Skeletal muscle cell (primary cell): ENCODE measurements at regions not wholly inside any gene's neighbourhood (a gene's known extent, or its start where the extent isn't known, plus 50 kb on each side); places are given as distances from the start of the nearest gene placed in this dataset.
"Not testable (repeated sequence)": the region's sequence is repeated elsewhere in the genome, so short reads cannot be mapped to it uniquely, and the experiment has no call there.

ENCODE experiments used
- DNase-seq: peaks from one replicate; pipeline ENCODE4 v3.0.0-alpha.2; 2010; ENCODE audit warnings: low read depth
- H3K4me3 ChIP-seq: 2 replicates; pipeline ENCODE4 v1.5.1; 2011; ENCODE audit warnings: low read depth, mild to moderate bottlenecking, control low read depth, low read length, moderate library complexity

DNA sequence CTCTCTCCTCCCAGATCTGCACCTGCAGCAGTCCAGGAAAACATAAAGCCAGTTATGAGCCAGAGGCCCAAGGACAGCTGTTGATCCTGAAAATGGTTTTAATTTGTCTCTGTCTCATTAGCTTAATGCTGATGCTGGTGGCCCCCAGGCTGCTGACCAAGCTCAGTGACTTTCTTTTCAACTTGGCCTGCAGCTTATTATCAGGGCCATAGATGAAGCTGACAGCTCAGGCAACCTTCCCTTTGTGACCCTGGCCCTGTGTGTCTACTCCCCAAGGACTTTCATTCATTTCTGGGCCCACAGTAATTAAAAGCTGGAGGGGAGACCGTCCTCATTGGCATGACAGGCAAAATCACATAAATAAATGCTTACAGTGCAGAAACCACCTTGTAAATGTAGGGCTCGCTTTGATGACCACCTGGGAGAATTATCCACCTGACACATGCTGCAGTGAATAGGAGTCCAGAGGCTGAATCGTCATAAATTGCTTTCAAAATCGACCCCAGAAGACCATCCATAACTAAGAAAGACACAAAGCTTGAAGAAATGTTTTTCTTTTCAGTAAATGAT is 138.5 kb downstream of the NPY start:
- no peak overlapping the region for H3K4me3 ChIP-seq
- no peak for DNase-seq

DNA sequence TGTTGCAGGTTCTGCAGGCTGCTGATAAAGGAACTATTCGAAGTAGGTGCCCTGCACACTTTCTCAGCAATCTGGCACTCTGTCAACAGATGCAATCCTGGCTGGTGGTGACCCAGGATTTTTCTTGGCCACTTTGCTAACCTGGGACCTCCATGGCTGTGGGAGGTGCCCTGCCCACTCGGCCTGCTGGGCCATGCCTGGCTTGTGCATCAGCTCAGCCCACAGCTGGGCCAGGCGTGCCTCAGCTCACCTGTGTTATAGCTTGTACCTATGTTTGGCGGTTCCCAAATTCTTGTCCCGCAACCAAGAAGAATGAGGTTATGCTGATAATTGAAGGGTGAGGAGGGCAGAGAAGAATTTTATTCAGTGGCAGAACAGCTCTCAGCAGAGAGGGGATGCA is 141.7 kb downstream of the NPY start:
- no peak for DNase-seq
- no peak overlapping the region for H3K4me3 ChIP-seq

DNA sequence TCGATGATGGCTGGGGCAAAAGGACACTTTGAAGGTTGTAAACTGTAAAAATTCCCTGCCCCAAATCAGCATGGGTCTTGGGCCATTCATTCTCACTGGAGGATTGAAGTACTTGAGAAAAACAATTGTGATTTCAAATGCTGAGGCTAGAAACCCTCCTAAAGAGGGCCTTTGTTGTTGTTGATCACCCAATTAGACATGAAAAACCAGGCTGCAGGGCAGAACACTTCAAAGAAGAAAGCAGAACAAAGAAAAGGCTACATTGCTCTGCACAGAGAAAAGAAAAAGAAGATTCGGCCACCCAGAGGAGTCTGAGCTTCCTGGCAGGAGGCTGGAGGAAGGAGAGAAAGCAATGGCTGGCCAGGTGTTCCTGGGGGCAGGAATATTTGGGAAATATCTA is 143.1 kb downstream of the NPY start:
- no peak for DNase-seq
- no peak overlapping the region for H3K4me3 ChIP-seq

DNA sequence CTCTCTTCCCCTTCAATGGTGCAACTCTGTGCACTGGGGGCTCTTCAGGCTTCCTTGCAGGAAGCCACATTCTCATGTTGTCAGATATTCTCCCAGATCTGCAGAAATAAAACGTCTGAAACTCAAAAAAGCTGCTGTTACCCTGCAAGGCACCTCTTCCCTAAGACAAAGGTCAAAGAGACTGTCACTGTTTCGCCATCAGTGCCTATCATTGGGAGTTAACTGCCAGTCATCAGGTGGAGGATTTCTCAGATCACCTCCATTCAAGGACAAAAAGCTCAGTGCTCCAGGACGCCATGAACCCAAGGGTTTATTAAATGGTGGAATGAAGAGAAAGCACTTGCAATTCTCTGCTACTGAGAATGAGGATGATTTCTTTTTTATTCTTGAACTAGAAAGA is 144.6 kb upstream of the PALS2 start:
- H3K4me3 ChIP-seq: no peak overlapping the region
- DNase-seq: no peak

DNA sequence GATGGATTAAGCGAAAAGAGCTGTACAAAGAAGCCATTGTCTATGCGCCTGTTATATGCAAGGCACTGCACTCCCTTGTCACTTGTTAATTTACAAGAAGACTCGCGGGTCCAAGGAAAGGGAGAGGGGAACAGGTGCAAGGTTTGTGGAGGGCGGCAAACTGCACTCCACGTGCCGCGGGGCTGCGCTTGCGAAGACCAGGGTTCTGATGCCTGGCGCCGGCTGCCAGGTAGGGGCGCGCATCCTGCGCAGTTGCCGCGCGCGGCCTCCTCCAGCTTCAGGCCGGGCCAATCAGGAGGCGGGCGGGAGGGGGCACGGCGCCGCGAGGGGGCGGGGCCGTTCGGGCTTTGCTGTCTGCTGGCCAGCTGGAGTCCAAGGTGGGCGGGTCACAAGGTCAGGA is 140.6 kb upstream of the PALS2 start:
- no peak for DNase-seq
- H3K4me3 ChIP-seq: no peak overlapping the region

DNA sequence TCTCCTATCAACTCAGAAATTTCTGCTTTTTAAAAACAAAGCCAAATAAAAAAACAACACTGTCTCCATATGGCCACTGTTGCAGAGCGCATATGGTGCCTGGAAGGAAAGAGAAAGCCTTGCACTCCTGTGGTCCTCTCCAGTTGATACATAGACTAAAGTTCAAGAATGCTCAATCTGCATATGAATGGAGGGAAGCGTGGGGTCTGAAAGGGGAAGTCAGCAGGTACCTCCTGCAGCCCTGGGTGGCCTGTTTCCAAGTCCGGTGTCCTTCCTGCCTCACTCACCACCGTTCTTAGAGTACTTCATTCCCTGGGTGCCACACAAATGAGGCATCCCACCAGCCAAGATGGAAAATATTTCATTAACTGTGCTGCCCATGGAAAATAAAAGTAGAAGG is 138.3 kb upstream of the PALS2 start:
- H3K4me3 ChIP-seq: no peak overlapping the region
- no peak for DNase-seq

DNA sequence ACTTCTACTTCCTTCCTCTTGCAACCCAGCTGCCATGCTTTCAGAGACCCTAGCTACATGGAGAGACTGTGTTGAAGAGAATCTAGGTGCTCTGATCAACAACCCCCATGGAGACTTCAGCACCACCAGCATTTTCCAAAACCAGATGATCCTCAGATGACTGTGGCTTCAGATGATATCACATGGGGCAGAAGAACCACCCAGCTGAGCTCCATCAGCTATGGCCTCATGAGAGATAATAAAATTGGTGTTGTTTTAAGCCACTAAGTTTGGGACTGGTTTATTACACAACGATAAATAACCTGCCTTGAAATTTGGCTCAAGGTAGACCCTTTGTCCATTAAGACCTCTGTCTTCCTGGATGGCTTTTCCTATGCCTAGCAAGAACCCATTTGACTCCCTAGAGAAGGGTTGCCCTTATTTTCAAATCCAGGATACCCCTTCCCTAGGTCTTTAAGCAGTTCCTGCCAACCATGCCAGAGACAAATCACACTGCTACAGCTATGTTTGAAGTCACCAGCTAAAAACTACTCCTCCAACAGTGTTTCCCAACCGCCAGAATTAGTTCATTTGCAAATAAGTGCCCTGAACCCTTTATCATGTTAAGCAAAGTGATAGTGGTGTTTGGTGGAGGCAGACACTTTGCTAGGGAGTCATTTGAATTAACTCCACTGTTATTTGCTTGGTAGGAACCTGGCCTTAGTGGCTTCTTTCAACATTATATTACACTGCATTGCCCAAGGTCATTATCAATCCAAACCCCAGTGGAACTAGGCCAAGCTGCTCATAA is 136.9 kb upstream of the PALS2 start:
- no peak for DNase-seq
- H3K4me3 ChIP-seq: no peak overlapping the region

DNA sequence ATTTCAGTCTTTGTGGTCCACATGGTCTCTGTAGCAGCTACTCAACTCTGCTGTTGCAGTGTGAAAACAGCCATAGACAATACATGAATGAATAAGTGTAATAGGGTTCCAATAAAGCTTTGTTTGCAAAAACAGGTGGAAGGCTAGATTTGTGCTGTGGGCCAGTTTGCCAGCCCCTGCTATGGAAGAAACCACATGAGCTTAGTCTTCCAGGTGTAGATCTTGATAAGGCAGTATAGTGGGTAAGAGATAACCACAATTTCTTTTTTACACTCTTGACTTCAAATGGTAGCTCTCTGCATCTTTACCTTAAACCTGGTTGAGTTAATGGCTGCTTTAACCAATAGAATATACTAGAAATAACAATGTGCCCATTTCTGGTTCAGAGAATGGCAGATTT is 135.0 kb upstream of the PALS2 start:
- H3K4me3 ChIP-seq: no peak overlapping the region
- no peak for DNase-seq

DNA sequence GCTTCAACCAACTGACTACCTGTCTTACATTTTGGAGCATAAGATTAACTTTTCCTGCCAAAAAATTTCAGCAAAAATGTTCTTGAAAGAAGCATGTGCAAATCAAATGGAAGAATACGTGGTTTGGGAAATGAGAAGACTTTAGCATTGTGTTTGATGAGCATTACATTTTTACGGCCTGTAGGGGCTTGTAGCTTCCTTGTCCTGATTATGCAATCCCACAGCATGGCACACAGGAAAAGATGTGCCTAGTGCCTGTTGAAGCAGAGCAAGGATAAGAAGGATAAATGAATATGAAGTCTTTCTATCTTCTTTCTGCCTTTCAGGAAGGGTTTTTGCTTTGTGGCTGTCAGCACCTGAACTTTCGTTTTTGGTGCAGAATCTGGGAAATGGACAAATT is 134.1 kb upstream of the PALS2 start:
- DNase-seq, H3K4me3 ChIP-seq: not testable (repeated sequence)

DNA sequence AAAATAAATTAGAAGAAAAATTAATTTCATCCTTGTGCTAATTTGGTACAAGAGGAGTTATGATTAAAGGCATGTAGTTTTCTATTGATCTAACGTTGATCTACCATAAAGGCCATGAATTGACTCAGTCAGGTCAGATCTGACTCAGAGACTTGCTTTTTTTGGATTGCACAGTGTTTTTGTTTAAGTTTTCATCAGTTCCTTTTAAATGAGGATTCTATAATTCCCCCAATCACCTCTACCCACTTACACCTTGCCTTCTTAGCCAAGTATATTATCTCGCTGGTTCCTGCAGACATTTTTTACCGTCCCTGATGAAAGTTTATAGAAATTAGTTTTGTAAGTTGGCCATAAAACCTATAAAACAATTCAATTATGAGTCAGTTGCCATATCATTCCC is 132.4 kb upstream of the PALS2 start:
- no peak for DNase-seq
- no peak overlapping the region for H3K4me3 ChIP-seq

DNA sequence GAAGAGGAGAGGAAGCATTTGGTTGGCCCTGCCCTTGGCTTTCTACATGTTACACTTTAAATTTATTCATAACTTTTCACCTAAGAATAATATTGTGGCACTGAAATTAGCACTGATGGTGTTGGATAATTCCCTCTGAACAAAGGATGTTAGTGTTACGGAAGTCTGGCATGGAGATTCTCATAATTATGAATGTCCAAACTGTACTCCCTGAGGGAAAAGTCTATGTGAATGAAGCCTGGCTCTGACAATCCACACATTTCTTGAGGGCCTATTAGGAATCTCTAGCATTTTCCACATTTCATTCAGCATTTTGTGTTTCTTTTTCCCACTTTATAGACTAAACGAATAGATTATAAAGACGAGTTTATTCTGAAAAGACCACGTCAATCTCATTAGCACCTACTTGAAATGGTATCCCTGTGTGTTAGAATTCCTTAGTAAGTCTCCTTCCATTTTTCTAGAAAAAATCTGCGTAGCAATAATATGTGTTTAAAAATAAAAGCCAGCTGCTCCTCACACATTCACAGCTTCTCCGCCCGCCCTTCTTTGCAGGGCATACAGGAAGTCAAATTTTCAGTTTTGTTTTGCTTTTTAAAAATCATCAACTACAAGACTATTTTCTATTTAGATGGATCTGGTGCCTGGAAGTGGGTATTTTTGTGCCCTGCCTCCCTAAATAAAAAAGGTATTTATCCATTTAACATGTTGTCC is 131.8 kb upstream of the PALS2 start:
- no peak overlapping the region for H3K4me3 ChIP-seq
- no peak for DNase-seq

DNA sequence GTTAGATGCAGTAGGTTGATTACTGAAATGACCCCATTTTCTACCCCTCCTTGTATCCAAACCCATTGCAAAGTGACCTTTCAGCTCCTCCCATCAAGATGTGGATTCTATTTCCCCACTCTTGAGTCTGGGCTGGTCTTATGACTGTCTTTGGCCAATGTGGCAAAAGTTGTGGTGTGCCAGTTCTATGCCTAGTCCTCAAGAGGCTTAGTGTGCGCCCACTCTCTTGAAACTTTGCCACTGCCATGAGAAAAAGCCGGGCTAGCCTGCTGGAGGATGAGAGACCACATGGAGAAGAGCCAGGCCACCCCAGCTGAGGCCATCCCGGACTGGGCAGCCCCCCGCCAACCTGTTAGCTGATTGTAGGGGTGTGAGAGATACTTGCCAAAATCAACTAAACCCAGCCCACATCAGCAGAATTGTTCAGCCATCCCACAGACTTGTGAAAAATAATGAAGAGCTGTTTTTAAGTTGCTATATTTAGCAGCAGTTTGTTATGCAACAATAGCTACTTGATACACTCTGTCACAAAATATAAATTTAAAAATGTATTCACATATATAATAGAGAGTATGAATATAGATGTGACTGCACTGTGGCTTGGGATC is 131.0 kb upstream of the PALS2 start:
- no peak overlapping the region for H3K4me3 ChIP-seq
- DNase-seq: no peak

DNA sequence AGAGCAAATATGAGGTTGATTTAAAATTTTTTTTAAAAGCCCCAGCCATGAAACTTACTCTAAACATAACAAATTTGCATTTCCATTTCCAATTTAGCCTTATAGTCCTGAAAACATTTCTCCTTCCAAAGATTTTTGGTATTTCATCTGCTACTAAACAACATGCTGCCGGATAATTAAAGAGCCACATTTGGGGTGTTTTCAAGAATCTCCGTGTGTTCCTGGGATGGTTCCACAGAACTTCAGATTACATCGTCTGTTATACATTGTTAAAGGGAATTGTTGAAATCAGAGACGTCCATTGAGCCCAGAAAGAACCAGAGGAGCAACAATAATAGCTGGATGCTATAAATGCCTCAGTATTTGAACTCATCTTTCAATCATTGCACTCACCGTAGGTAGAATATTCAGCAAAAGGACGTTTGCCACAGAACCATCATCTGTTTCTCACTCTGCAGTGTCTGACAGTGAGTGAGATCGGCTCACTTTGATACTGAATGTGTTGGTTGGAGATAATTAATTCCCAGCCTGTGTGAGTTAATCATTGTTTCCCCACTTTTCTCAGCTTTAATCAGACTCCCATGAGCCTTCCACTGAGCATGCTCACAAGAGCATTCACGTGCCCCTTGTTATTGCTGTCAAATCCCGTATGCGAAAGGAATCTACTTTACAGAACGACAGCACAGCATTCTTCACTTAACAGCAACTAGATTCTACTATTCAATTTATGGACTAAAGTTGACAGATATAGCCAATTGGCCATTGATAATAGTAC is 128.4 kb upstream of the PALS2 start:
- DNase-seq: no peak
- H3K4me3 ChIP-seq: no peak overlapping the region

DNA sequence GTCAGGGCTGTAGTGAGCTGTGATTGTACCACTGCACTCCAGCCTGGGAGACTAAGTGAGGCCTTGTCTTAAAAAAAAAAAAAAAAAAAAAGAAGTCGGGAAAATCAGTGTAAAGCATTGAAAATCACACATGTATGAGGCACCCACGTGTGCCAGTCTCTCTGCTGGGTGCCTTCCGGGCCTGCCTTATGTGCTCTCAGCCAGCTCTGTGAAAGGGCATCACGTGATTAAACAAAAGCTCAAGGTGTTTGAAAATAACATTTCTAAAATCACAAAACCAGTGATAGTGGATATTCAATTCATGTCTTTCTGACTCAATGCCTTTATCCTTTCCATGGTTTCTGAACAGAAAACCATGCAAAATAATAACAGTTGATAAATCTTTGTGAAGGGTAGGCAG is 125.2 kb upstream of the PALS2 start:
- no peak for DNase-seq
- no peak overlapping the region for H3K4me3 ChIP-seq

DNA sequence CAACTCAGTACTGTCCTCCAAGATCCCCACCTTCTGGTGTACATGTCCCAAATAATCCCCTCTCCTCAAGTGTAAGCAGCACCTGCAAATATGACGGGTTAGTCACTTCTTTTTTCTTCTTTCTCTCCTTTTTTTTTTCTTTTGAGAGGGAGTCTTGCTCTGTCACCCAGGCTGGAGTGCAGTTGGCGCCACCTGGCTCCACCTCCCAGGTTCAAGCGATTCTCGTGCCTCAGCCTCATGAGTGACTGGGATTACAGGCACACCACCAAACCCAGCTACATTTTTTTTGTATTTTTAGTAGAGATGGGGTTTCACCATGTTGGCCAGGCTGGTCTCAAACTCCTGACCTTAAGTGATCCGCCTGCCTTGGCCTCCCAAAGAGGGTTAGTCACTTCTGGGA is 123.8 kb upstream of the PALS2 start:
- DNase-seq, H3K4me3 ChIP-seq: not testable (repeated sequence)

DNA sequence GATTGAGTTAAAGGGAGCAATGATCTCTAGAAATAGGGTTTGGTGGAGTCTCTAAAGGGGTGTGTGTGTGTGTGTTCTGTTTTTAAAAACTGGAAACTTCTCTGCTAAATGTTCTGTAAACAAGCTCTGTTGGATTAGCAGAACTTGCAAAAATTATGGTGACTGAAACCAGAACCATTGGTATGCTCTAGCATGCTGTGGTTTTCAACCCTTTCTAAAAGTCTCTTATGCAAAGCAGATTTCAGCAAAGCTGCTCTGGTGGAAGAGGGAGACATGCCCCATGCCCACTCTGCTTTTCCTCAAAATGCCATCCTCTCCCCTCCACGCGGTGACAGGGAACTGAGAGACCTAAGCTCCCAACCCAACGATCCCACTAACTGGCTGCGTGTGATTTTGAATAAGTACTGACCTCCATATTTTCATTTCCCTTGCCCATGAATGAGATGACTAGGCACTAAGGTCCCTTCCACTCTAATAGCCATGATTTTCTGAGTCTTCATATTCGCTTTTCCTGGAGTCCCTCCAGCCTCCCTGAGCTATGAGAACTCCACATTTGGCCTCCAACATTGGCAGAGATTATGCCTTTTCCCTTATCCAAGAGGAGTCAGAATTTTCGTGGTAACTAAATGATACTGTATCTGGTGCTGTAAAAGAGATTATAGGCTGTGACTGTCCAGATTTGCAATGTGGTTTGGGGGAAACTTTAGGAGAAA is 117.3 kb upstream of the PALS2 start:
- no peak for DNase-seq

DNA sequence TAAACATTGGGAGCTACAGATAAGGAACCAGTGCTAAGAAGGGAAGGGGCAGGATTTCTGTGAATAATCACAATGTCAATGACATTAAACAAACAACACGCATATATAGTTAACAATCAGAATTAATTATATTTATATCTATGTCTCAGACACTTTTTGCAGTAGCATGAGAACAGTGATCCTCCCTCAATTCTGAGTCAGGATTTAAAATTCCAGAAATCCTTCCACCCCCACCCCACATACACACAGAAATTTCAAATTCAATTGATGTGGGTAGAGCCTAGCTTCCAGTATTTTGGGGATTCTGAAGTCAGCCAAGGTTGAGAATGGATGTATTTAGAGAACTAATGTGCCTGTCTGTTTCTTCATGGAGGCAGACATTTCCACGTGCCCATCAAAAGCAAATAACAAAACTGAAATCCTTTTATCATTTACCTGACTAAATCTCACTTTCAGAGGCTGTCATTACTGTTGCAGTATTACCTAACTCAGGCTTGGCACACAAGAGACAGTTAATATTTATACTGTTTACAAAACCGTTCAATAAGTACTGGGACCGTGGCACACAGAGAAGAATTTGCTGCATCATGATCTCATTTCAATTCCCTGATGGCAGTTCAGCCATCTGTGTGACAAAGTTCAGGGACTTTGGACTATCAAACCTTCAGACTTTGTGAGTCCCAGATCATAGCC is 116.6 kb upstream of the PALS2 start:
- DNase-seq: no peak

More for the DNA sequence above, 117.3 kb upstream of the PALS2 start:
- no peak overlapping the region for H3K4me3 ChIP-seq

DNA sequence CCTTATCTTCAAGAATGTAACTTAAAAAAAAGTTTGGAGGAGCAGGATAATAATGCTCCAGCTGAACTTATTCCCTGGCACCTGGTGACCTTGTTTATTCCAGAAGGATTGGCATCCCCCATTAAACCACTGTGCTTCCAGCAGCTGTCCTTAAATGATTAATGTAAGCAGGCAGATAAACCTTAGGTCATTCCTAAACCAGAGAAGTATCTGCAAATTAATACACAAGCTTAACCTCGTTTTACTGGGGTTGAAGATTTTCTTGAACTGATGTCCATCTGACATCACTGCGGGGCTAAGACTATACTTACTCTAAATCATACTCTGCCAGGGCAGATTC is 116.1 kb upstream of the PALS2 start:
- DNase-seq: no peak
- H3K4me3 ChIP-seq: no peak overlapping the region

More for the DNA sequence above, 116.6 kb upstream of the PALS2 start:
- H3K4me3 ChIP-seq: no peak overlapping the region

DNA sequence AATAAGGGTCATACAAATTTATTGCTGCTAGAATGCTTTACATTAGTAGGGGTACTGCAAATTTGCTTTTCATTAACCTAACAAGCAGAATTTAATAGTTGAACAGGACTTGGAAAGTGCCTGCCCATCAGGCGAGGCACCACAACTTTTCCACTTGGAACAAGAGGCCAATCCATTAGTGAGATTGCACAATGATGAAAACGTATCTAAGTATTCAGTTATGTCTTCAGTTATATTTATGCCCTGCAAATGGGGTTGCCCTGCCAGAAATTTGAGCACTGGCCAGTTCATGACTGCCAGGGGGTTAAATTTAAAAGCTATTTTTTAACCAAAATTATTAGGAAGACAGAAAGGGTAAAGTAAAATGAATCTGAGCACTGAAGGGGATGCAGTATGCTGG is 111.1 kb upstream of the PALS2 start:
- DNase-seq: no peak
- no peak overlapping the region for H3K4me3 ChIP-seq
